CD4-positive, alpha-beta T cell treated with Interleukin-17A for 4 hours (primary cell): ENCODE measurements at regions not wholly inside any gene's neighbourhood (a gene's known extent, or its start where the extent isn't known, plus 50 kb on each side); places are given as distances from the start of the nearest gene placed in this dataset.

Source experiments
- DNase-seq: peaks from one replicate; pipeline ENCODE4 v3.0.0-alpha.2; 2020; ENCODE audit warnings: mixed read lengths

DNA sequence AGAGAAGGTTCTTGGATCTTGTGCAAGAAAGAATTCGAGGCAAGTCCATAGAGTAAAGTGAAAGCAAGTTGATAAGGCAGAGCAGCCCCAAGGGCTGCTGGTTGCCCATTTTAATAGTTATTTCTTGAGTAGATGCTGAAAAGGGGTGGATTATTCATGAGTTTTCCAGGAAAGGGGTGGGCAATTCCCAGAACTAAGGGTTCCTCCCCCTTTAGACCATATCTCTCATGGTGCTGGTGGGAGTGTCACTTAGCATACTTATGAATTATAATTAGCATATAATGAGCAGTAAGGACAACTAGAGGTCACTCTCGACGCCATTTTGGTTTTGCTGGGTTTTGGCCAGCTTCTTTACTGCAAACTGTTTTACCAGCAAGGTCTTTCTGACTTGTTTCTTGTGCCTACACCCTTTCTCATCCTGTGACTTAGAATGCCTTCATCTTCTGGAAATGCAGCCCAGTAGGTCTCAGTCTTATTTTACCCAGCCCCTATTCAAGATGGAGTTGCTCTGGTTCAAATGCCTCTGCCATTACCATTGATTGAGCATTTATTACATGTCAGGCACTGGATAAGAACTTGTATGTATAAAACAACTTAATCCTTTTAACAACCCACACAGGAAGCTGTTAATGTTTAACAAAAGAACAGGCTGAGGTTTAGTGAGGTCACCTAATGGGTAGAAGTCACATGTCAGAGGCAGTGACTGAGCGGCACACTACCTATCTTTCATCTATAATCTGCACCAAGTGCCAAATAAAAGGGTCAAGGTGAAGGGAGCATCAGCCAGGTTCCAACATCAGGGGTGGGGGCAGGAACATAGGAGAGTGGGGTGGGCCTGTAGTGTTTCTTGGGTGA lies 250.9 kb downstream of the ICOS start:
- DNase-seq, result no peak

DNA sequence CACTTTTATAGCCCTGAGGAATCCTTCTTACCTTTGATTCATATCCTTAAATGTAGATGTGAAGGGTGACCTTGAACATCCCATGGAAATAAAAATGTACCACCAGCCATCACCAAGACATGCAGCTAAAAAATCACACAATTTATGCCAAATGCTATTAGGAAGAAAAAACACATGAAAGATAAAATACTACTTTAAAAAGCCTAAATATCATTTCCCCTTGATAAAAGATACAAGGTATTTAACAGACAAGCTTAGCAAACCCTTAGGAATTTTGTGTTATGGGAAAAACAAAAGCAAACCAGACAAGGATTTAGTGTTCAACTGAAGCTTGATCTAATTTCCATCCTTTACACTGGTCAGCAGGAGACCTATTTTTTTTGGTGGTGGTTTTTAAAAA lies 255.0 kb downstream of the ICOS start:
- no peak for DNase-seq

DNA sequence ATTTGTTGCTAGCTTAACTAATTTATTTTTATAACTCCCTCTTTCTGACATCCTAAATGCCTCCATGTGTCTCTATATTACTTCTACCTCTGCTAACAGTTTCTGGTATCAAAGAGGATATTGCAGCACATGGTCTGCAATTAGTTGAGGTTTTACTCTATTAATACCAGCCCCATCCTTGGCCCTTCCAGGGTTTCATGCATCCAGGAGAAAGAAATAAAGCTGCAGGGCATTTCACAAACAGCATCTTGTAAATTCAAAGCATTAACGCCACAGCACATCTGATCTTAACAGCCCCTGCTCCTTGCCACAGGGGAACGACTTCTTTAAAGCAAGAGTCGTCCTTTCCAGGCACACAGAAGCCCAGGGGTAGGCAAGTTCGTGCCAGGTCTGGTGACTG lies 258.9 kb downstream of the ICOS start:
- DNase-seq, result no peak

GRCh38 chr2:204197336-204198005 lies 260.9 kb downstream of the ICOS start:
- no peak for DNase-seq

DNA sequence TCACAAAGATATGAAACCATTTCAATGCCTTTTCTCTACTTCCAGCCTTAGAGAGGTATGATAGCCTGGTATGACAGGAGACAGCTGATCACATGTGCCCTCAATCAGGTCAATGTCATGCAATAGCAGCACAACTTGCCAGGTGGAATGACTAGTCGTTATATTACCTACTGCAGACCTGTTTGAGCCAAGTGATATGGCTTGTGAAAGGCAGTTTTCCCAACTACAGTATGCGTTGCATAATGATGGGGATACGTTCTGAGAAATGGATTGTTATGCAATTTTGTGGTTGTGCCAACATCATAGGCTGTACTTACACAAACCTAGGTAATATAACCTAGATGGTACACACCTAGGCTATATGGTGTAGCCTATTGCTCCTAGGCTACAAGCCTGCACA lies 262.8 kb downstream of the ICOS start:
- DNase-seq, result no peak

GRCh38 chr2:204201507-204201906 lies 264.9 kb downstream of the ICOS start:
- no peak for DNase-seq

DNA sequence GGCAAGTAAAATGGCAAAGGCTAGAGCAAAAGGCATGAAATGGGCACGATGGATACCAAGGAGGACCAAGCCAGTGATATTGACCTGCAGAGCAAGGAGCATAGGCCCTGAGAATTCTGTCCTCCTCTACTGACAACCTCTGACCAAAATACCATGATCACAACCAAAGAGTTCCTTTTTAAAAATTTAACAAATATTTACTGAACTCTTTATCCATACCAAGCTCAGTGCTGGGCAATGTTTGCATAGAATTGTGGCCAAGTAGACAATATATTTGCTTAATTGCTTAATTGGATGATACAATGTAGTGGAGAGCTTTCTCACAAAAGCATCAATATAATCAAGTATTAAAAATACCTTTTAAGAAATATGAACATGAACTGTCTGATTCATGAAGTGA lies 265.7 kb downstream of the ICOS start:
- DNase-seq, result no peak

DNA sequence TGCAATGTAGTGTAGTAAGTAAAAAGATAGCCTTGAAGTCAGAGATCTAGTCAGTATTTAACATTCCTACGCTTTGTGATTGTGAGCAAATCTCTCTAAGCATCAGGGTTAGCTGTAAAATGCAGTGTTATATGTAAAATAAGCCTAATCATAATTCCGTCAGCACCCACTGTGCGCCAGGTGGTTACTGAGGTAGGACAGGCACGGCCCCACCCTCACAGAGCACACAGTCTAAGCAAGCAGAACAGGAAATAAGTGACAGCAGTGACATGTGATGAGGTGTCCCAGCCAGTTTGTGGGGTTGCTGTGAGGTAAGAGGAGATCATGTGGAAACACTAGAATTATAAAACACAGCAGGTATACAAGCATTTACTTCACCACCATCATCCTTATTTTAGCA lies 267.1 kb downstream of the ICOS start:
- DNase-seq, result no peak

- DNase-seq, result no peak
Observed at GRCh38 chr2:204205082-204205481, 268.5 kb downstream of the ICOS start.

GRCh38 chr2:204205538-204205937 lies 269.0 kb downstream of the ICOS start:
- no peak for DNase-seq

DNA sequence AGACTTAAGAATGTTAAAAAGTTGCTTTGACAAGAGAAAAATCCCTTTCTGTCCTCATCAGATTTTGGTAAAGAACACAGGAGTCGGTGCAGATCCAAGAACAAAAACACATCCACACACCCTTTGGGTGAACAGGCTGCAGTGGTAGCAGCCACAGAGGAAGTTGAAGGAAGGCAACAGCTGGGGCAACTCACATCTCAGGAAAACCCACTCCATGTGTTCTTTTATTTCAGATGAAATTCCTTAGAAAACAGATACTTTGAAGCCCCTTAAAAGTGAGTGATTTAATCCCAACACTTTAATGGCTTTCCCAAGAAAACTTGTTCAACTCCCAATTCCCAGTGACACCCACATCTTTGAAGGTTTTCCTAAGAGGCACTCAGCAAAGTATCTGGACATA lies 271.3 kb downstream of the ICOS start:
- no peak for DNase-seq

- no peak for DNase-seq
Observed at GRCh38 chr2:204213588-204213987, 277.0 kb downstream of the ICOS start.

- no peak for DNase-seq
Observed at GRCh38 chr2:204218040-204218439, 281.5 kb downstream of the ICOS start.

GRCh38 chr2:204219196-204219595 lies 282.6 kb downstream of the ICOS start:
- no peak for DNase-seq

- DNase-seq, result no peak
Observed at GRCh38 chr2:204220896-204221295, 284.3 kb downstream of the ICOS start.

DNA sequence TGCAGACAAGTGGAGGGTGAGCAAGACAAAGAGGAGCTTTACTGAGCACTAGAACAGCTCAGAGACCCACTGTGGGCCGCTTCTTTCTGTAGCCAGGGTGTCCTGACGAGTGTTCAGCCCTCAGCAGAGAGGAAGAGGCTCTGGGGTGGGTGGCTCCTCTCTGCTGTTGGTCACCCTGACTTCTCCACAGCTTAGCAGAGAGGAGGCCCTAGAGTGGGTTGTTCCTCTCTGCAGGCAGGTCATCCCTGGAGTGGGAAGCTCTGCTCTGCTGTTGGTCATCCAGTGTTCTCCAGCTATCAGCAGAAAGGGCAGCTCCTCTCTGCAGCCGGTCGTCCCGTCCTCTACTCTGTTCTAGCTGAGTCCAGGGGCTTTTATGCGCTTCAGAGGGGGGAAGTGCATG lies 286.5 kb downstream of the ICOS start:
- DNase-seq, result no peak

DNA sequence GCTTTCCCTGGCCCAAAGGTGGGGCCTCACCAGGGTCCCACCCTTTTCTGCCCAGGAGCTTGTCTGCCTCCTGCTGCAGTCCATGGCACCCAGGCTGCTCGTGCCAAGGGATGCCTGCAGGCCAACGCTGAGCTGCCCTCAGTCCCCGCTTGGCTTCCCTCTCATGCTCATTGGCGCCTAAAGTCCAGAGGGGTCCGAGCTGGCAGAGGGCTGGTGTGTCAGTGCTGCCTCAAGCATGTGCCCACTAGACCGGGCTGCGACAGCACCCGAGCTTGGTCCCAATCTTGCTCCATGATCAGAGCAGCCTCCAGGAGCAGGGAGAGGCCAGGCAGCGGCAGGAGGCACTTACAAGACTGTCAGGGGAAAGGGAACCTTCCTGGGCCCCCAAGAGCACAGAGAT lies 287.0 kb downstream of the ICOS start:
- no peak for DNase-seq

GRCh38 chr2:204225671-204226073 lies 289.1 kb downstream of the ICOS start:
- DNase-seq, result no peak

- no peak for DNase-seq
Observed at GRCh38 chr2:204226305-204226880, 289.8 kb downstream of the ICOS start.

GRCh38 chr2:204228169-204228886 lies 291.8 kb downstream of the ICOS start:
- DNase-seq, result no peak

DNA sequence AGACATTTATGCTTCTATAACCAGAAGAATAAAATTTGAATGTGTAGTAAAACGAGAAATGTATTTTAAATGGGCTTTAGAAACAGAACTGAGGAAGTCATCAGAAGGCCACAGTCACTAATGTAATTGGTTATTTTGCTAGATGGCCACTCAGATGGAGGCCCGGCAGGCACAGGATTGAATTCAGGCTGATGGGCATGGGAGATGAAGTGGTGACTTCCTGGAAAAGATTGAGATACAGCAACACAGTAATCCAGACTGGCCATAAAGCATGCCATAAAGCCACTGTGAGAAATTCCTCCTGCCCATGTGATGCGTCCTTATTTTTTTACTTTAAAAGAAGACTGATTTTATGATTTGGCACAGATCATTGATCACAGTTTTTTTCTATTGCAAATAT lies 297.7 kb downstream of the ICOS start:
- DNase-seq, result no peak

GRCh38 chr2:204234879-204235278 lies 298.3 kb downstream of the ICOS start:
- no peak for DNase-seq

- DNase-seq, result no peak
Observed at GRCh38 chr2:204237416-204237815, 300.9 kb downstream of the ICOS start.
